HL-60 (cell line): ENCODE measurements at regions not wholly inside any gene's neighbourhood (a gene's known extent, or its start where the extent isn't known, plus 50 kb on each side); places are given as distances from the start of the nearest gene placed in this dataset.

Experiments
- DNase-seq, 2 experiments: peaks; one replicate each; pipeline ENCODE4 v3.0.0-alpha.2; 2010 to 2020; ENCODE audit warnings: low read depth in 1 of 2, low spot score in 1 of 2
- H3K27ac ChIP-seq: fragments of 250-450 bp; sonication (Bioruptor Pico); replicated peaks from 2 replicates; pipeline ENCODE4 v1.5.1; 2020; ENCODE audit warnings: mild to moderate bottlenecking, moderate library complexity
- H3K27me3 ChIP-seq: fragments of 250-450 bp; sonication (Bioruptor Pico); 2 replicates; pipeline ENCODE4 v1.5.1; 2021; ENCODE audit warnings: mild to moderate bottlenecking, moderate library complexity; ENCODE audit not compliant: insufficient read depth, poor library complexity, severe bottlenecking
- H3K4me3 ChIP-seq: replicated peaks from 2 replicates; pipeline ENCODE4 v1.5.1; 2011; ENCODE audit warnings: mild to moderate bottlenecking, control low read depth, low read length; ENCODE audit not compliant: insufficient read depth
- CTCF ChIP-seq: IDR thresholded peaks from one replicate; pipeline ENCODE4 v1.5.1; 2011; ENCODE audit warnings: low read length, control low read depth, inconsistent platforms; ENCODE audit not compliant: insufficient read depth
- GABPA ChIP-seq: IDR thresholded peaks from 2 replicates; pipeline ENCODE4 v1.6.1; 2012; ENCODE audit warnings: low read depth
- POLR2AphosphoS5 ChIP-seq: IDR thresholded peaks from 2 replicates; pipeline ENCODE4 v1.6.1; 2012; ENCODE audit warnings: low read depth
- REST ChIP-seq: IDR thresholded peaks from 2 replicates; pipeline ENCODE4 v1.6.1; 2012; ENCODE audit warnings: low read depth; ENCODE audit not compliant: insufficient replicate concordance
- SPI1 ChIP-seq: IDR thresholded peaks from 2 replicates; pipeline ENCODE4 v1.6.1; 2012; ENCODE audit warnings: low read depth, mild to moderate bottlenecking, borderline replicate concordance

- Histone ChIP-seq H3K27me3 (no peaks in the 10 kb centered on the region), H3K4me3 (no peak overlapping the region), H3K27ac (no peak overlapping the region)
- TF ChIP-seq SPI1 (no peak), GABPA (no peak), POLR2AphosphoS5 (no peak), CTCF (no peak), REST (no peak)
- no peak for DNase-seq
These were observed 85.0 kb upstream of the CPEB2 start for GRCh38 chr4:14917298-14917633.

- TF ChIP-seq GABPA (no peak), CTCF (no peak), POLR2AphosphoS5 (no peak), SPI1 (no peak), REST (no peak)
- Histone ChIP-seq H3K27me3 (no peaks in the 10 kb centered on the region), H3K4me3 (no peak overlapping the region), H3K27ac (no peak overlapping the region)
- no peak for DNase-seq
These were observed 83.9 kb upstream of the CPEB2 start for GRCh38 chr4:14918336-14918735.

- DNase-seq = no peak
These were observed 82.5 kb upstream of the CPEB2 start for GRCh38 chr4:14919785-14920184.

More at GRCh38 chr4:14919785-14920184, 82.5 kb upstream of the CPEB2 start:
- H3K27ac ChIP-seq = no peak overlapping the region
- H3K4me3 ChIP-seq = no peak overlapping the region
- no peak for TF ChIP-seq REST
- no peak for TF ChIP-seq GABPA
- TF ChIP-seq CTCF = no peak
- no peak for TF ChIP-seq SPI1
- no peak for TF ChIP-seq POLR2AphosphoS5
- no peaks in the 10 kb centered on the region for H3K27me3 ChIP-seq
